Left lung (tissue), 4 donors: ENCODE measurements at regions not wholly inside any gene's neighbourhood (a gene's known extent, or its start where the extent isn't known, plus 50 kb on each side); places are given as distances from the start of the nearest gene placed in this dataset.

Experiments used
- ATAC-seq: fragments of 200-7000 bp; cut with Tn5 transposase; one replicate; pipeline ENCODE4 v1.9.1; 2020; ENCODE audit warnings: moderate library complexity
- DNase-seq, 4 donors: peaks; one replicate each; pipeline ENCODE4 v3.0.0-alpha.2; 2013 to 2020
- H3K27ac ChIP-seq, 2 donors: fragments of 200-600 bp; sonication (generic) in 1 of 2; one replicate each; pipeline versions ENCODE4 v1.5.0 to v1.8.0; 2020 to 2021
- H3K27me3 ChIP-seq, 2 donors: fragments of 200-600 bp; sonication (generic) in 1 of 2; one replicate each; pipeline versions ENCODE4 v1.5.0 to v1.8.0; 2020 to 2021
- H3K36me3 ChIP-seq, 2 donors: fragments of 200-600 bp; sonication (generic) in 1 of 2; one replicate each; pipeline versions ENCODE4 v1.5.0 to v1.8.0; 2020 to 2021
- H3K4me1 ChIP-seq, 2 donors: fragments of 200-600 bp; one replicate each; pipeline ENCODE4 v1.8.0; 2021
- H3K4me3 ChIP-seq, 2 donors: fragments of 200-600 bp; sonication (generic) in 1 of 2; one replicate each; pipeline versions ENCODE4 v1.5.0 to v1.8.0; 2020 to 2021; ENCODE audit warnings: mild to moderate bottlenecking in 1 of 2
- H3K9me3 ChIP-seq, 2 donors: fragments of 200-600 bp; sonication (generic) in 1 of 2; one replicate each; pipeline versions ENCODE4 v1.5.0 to v1.8.0; 2020 to 2021
- CTCF ChIP-seq, 2 donors: fragments of 200-600 bp; sonication (generic) in 1 of 2; IDR thresholded peaks; one replicate each; pipeline versions ENCODE4 v1.5.0 to v1.8.0; 2021; ENCODE audit warnings: antibody characterized with exemption in 2 of 2
- intact Hi-C, 2 donors: fragments of 100-400 bp; cut with DNase I; formaldehyde crosslinking; loops; one replicate each; pipeline versions ENCODE4 v1.11.2 to v1.14.2; 2022
- donor health status: DM: no; HTN: yes; CAD: no.
- donor health status: DM: no; HTN: no; CAD: no.

GRCh38 chr20:60497298-60498035 is 539.2 kb downstream of the CDH26 start:
- H3K36me3 ChIP-seq: no peaks in the 10 kb centered on the region
- ATAC-seq (no peak), DNase-seq (no peak)
- no peaks in the 10 kb centered on the region for H3K9me3 ChIP-seq
- no peaks in the 10 kb centered on the region for H3K4me1 ChIP-seq
- H3K27ac ChIP-seq: no peak overlapping the region
- no peaks in the 10 kb centered on the region for H3K27me3 ChIP-seq
- no peak for TF ChIP-seq CTCF (IDR thresholded peaks at IDR 0.05)
- intact Hi-C loops: no loop called here
- H3K4me3 ChIP-seq: no peak overlapping the region

- Histone ChIP-seq H3K27me3 (no peaks in the 10 kb centered on the region), H3K9me3 (no peaks in the 10 kb centered on the region), H3K27ac (no peak overlapping the region), H3K36me3 (no peaks in the 10 kb centered on the region), H3K4me1 (no peaks in the 10 kb centered on the region), H3K4me3 (no peak overlapping the region)
- no peak for ATAC-seq
- no peak for DNase-seq
- intact Hi-C loops: no loop called here
- no peak for TF ChIP-seq CTCF (IDR thresholded peaks at IDR 0.05)
These were observed 541.9 kb downstream of the CDH26 start for GRCh38 chr20:60500038-60500701.

GRCh38 chr20:60501048-60501447 is 542.8 kb downstream of the CDH26 start:
- H3K4me1 ChIP-seq: no peaks in the 10 kb centered on the region
- no peaks in the 10 kb centered on the region for H3K27me3 ChIP-seq
- no peak overlapping the region for H3K4me3 ChIP-seq
- DNase-seq: no peak
- H3K27ac ChIP-seq: no peak overlapping the region
- no peak for TF ChIP-seq CTCF (IDR thresholded peaks at IDR 0.05)
- no peak for ATAC-seq
- H3K9me3 ChIP-seq: no peaks in the 10 kb centered on the region
- intact Hi-C loops: no loop called here
- no peaks in the 10 kb centered on the region for H3K36me3 ChIP-seq

GRCh38 chr20:60502881-60503280 is 544.7 kb downstream of the CDH26 start:
- TF ChIP-seq CTCF (IDR thresholded peaks at IDR 0.05): no peak
- H3K27ac ChIP-seq: no peak overlapping the region
- no peaks in the 10 kb centered on the region for H3K4me1 ChIP-seq
- ATAC-seq: no peak
- H3K36me3 ChIP-seq: no peaks in the 10 kb centered on the region
- intact Hi-C loops: no loop called here
- no peaks in the 10 kb centered on the region for H3K27me3 ChIP-seq
- DNase-seq: no peak
- H3K4me3 ChIP-seq: no peak overlapping the region
- no peaks in the 10 kb centered on the region for H3K9me3 ChIP-seq

GRCh38 chr20:60505423-60505822 is 547.2 kb downstream of the CDH26 start:
- Histone ChIP-seq H3K9me3 (no peaks in the 10 kb centered on the region), H3K27me3 (no peaks in the 10 kb centered on the region), H3K4me1 (no peaks in the 10 kb centered on the region), H3K27ac (no peak overlapping the region), H3K4me3 (no peak overlapping the region), H3K36me3 (no peaks in the 10 kb centered on the region)
- DNase-seq: peak in 1 of 4 donors; percentile 61
- TF ChIP-seq CTCF (IDR thresholded peaks at IDR 0.05): no peak
- no peak for ATAC-seq
- intact Hi-C loops: no loop called here
